ENCODE measurements at regions not wholly inside any gene's neighbourhood (a gene's known extent, or its start where the extent isn't known, plus 50 kb on each side); places are given as distances from the start of the nearest gene placed in this dataset.

DNA sequence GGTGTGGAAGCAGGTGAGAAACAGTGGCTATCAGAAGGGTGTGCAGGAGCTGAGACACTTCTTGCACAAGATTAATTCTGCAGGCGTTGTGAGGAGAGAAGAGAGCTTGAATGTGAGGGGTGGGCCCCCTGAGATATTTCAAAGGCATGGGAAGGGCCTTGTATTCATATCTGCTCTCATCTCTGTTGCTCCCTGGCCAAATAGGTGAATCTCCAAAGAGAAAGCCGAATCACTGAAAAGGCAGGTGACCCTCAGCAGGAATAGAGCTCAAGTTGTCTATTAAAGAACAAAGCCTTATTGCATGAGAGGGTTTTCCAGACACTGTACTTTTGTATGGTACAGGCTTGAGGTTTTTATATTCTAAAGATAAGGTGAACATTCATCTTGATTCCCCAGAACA is 373.1 kb downstream of the TMEM114 start:
- H3K4me1 ChIP-seq: no peaks in the 10 kb centered on the region
- H3K27me3 ChIP-seq: no peaks in the 10 kb centered on the region
- no peak for DNase-seq
- H3K36me3 ChIP-seq: no peaks in the 10 kb centered on the region
- H3K9me3 ChIP-seq: no peaks in the 10 kb centered on the region
- no peak overlapping the region for H3K4me3 ChIP-seq (ENCODE audit: low read depth, low read length)
- TF ChIP-seq, protein P1, sequence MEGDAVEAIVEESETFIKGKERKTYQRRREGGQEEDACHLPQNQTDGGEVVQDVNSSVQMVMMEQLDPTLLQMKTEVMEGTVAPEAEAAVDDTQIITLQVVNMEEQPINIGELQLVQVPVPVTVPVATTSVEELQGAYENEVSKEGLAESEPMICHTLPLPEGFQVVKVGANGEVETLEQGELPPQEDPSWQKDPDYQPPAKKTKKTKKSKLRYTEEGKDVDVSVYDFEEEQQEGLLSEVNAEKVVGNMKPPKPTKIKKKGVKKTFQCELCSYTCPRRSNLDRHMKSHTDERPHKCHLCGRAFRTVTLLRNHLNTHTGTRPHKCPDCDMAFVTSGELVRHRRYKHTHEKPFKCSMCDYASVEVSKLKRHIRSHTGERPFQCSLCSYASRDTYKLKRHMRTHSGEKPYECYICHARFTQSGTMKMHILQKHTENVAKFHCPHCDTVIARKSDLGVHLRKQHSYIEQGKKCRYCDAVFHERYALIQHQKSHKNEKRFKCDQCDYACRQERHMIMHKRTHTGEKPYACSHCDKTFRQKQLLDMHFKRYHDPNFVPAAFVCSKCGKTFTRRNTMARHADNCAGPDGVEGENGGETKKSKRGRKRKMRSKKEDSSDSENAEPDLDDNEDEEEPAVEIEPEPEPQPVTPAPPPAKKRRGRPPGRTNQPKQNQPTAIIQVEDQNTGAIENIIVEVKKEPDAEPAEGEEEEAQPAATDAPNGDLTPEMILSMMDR (IDR thresholded peaks at IDR 0.05; ENCODE audit: low read depth, low read length): no peak

DNA sequence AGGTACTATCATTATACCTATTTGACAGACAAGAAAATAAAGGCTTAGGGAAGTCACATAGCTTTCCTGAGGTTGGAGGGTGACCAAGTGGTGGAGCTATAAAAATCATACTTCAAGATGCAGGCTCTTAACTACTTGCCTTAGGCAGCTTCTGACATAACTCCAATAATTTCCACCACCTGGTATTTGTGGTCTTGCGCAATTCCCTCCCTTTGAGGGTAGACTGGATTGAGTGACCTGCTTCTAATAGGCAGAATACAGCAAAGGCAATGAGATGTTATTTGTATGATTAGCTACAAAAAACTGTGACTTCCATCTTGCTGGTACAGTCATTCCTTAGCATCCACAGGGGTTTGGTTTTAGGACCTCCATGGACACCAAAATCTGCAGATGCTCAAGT is 385.5 kb downstream of the TMEM114 start:
- Histone ChIP-seq H3K9me3 (no peaks in the 10 kb centered on the region; the same call in 1 of the 2 replicates), H3K27me3 (no peaks in the 10 kb centered on the region), H3K4me1 (no peaks in the 10 kb centered on the region), H3K4me3 (ENCODE audit: low read depth, low read length) (no peak overlapping the region), H3K36me3 (no peaks in the 10 kb centered on the region)
- TF ChIP-seq, protein P1 (IDR thresholded peaks at IDR 0.05; ENCODE audit: low read depth, low read length): no peak
- DNase-seq: no peak

DNA sequence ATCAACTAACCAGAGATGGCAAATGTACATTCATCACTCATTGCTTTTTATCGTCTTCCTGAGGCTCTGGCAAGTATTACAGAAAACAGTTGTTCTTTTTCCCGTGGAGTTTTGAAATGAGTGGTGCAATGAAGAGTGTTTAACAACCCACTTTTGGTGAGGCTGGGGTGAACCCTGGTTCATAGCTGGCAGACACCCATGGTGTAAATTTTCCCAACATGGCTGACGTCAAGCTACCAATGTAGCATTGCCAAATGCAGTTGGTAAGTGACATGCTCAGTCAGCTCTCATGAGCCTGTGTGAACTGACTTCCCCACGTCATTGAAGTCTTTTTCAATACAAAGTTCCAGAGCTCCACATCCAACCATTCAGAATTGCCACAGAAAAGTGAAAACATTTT is 386.2 kb downstream of the TMEM114 start:
- Histone ChIP-seq H3K27me3 (no peaks in the 10 kb centered on the region), H3K4me1 (no peaks in the 10 kb centered on the region), H3K9me3 (no peaks in the 10 kb centered on the region; the same call in 1 of the 2 replicates), H3K4me3 (ENCODE audit: low read depth, low read length) (no peak overlapping the region), H3K36me3 (no peaks in the 10 kb centered on the region)
- no peak for DNase-seq
- TF ChIP-seq, protein P1 (IDR thresholded peaks at IDR 0.05; ENCODE audit: low read depth, low read length): no peak

DNA sequence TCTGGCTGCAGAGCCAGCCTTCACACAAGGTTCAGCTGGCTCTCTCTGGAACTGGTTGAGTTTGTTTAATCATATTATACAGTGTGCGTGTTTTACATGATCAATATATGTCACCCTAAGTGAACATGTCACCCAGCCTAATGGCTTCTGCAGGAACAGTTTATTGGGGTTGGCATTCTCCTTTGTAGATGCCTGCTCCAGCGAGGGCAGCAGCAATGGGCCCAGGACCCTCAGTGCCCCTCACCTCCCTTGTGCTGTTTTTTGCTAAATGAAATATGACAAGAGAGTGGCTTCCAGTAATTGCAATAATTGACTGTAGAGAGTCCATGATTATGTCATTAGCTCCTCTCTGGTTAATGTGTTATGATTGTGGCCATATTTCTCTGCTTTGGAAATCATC is 387.2 kb downstream of the TMEM114 start:
- Histone ChIP-seq H3K4me1 (no peaks in the 10 kb centered on the region), H3K36me3 (no peaks in the 10 kb centered on the region), H3K27me3 (no peaks in the 10 kb centered on the region), H3K4me3 (ENCODE audit: low read depth, low read length) (no peak overlapping the region), H3K9me3 (no peaks in the 10 kb centered on the region; the same call in 1 of the 2 replicates)
- TF ChIP-seq, protein P1 (IDR thresholded peaks at IDR 0.05; ENCODE audit: low read depth, low read length): no peak
- no peak for DNase-seq

DNA sequence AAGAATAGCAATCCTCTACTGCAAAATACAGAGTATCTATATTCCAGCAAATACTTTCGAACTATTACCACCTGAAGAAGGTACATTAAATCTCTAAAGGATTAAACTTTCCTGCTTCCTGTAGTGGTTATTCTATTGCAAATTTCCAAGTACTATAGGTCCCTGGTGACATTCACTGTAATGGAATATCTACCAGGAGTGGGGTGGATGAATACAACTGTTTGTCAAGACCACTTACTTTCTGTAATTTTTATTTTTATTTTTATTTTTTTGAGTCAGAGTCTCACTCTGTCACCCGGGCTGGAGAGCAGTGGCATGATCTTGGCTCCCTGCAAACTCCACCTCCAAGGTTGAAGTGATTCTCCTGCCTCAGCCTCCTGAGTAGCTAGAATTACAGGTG is 389.5 kb downstream of the TMEM114 start:
- Histone ChIP-seq H3K4me3 (ENCODE audit: low read depth, low read length) (no peak overlapping the region), H3K9me3 (no peaks in the 10 kb centered on the region; the same call in 1 of the 2 replicates), H3K36me3 (no peaks in the 10 kb centered on the region), H3K27me3 (no peaks in the 10 kb centered on the region), H3K4me1 (no peaks in the 10 kb centered on the region)
- DNase-seq: no peak
- TF ChIP-seq, protein P1 (IDR thresholded peaks at IDR 0.05; ENCODE audit: low read depth, low read length): no peak

DNA sequence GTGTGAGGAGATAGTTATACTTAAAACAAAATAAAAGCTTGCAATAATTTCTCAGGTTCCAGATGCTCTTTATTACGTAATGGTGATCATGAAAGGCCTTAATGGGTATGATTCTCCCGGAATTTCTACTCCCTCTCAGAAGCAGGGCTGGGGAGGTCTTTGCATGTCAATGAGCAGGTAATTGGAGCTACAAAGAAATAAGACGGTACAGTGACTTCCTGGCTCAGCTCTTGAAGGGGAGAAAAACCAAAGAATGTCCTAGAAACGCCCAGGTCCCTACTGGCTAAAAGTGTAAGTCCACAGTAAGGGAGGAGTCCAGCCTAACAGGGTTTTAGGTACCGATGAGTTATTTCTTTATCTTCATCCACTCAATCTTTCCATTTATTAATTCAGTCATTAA is 390.9 kb downstream of the TMEM114 start:
- Histone ChIP-seq H3K4me1 (no peaks in the 10 kb centered on the region), H3K4me3 (ENCODE audit: low read depth, low read length) (no peak overlapping the region), H3K27me3 (no peaks in the 10 kb centered on the region), H3K9me3 (no peaks in the 10 kb centered on the region; the same call in 1 of the 2 replicates), H3K36me3 (no peaks in the 10 kb centered on the region)
- TF ChIP-seq, protein P1 (IDR thresholded peaks at IDR 0.05; ENCODE audit: low read depth, low read length): no peak
- DNase-seq: no peak

All from BE2C (cell line).